SW 1271 (cell line): ENCODE measurements at regions not wholly inside any gene's neighbourhood (a gene's known extent, or its start where the extent isn't known, plus 50 kb on each side); places are given as distances from the start of the nearest gene placed in this dataset.

Source experiments
- DNase-seq, 2 experiments: peaks; one replicate each; lab custom pipeline; 2025; lab: John Stamatoyannopoulos, UW

DNA sequence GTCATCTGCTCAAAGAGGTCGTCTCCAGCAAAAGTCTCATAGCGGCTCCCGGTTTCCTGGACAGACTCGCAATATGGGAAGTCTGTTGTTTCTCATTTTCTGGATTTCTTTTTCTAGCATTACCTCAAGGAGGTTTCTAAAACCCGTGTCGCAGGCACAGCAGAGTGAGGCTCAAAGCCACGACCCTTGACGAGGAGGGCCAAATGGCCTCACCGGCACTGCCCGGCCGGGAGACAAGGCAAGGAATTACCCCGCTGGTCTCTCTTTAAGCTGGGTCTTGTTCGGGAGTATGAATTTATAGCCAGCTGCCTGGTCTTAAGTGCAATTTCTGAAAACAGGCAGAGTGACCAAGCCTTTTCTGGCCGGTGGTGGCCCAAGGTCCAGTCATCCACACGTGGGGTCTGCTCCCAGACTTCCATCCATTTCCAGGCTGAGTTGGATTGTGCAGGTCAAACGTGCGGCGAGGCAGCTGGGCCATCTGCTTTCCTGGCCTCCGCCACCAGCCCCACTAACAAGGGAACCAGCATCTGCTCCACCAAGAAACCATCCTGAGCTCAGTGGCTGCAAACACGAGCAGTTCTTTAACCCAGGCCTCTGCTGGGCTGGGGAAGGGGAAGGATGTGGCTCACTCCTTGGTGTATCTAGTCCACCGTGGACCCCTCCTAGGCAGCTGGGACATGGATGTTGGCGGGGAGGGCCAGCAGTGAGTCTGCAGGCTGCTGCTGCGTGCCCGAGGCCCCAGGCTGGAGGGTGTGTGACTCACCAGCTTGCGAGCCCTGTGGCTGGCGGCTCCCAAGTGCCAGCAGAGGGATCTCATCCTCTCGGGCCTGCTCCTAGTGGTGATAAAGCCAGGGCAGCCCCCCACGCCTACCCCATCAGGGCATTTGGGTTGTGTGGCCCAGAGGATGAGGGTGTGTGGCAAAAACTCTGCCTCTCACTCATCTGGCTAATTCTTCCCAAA, 55.6 kb upstream of the COL5A1 start:
- DNase-seq, result no peak

DNA sequence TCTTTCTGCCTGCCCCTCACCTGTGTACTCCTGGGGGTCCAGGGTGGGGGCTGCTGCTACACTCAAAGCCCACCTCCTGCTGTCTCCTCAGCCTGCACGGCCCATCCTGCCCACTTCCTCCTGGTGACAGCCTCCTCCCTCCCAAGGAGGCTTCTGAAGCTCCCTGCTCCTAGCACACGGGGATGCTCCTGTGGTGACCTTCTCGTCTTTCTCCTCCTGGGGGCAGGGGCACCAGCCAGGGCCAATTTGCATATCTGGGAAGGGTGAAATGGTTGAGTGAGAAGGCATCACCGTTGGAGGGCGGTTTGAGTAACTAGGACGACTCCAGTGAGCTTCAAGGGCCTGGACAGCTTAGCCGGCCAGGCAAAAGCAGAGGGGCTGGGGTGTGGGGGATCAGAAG, 51.9 kb upstream of the COL5A1 start:
- no peak for DNase-seq

DNA sequence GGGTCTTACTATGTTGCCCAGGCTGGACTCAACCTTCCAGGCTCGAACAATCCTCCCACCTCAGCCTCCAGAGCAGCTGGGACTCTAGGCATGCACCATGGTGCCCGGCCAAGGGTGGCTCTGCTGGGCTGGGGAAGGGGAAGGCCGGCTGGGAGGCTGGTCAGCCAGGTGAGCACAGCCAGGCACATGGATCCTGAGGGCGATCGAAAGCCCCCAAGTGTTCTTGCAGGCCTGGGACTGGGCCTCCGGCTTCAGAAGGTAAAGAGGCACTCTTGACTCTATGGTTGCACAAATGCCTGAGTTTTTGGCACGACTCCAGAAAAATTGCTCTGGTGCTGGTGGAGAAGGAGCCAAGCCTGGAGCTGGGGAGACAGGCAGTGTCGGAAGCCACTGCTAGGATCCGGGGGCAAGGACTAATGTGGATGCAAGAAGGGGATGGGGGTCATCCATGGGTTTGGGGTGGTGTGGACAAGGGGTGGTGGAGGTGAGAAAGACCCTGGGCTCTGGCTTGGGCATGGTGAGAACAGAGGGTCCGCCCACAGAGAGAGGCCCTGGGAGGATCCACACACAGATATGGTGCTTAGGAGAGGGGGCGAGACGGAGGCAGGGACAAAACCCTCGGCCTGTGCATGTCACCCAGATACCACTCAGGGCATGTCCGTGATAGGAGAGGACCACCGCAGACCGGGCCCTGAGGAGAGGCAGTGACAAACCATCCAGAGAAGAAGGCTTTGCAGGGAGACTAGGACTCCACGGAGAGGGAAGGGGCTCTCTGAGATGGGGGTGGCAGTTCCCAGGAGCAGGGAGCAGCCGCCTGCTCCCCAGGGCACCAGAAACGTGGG, 51.1 kb upstream of the COL5A1 start:
- no peak for DNase-seq

DNA sequence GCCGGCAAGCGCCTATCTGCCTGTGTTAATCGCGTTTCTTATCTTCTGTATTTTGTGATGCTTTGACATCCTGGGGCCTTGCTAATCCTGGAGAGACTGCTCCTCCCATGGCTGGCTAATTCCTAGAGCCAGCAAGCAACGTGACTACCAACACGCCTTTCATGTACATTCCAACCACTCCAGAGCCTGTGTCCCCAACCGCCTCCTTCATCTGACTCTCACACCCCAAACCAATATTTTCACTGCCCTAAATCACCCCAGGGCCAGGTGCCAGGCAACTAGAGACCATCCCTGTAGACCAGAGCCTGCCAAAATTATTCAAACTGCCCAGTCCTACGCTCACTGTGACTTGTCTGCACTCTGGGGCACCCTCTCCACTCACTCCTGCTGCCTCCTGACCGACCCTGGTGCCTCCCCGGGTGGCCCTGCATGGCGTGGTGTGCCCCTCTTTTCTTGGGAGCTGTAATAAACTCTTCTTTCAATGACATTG, 50.5 kb upstream of the COL5A1 start:
- DNase-seq, result no peak

DNA sequence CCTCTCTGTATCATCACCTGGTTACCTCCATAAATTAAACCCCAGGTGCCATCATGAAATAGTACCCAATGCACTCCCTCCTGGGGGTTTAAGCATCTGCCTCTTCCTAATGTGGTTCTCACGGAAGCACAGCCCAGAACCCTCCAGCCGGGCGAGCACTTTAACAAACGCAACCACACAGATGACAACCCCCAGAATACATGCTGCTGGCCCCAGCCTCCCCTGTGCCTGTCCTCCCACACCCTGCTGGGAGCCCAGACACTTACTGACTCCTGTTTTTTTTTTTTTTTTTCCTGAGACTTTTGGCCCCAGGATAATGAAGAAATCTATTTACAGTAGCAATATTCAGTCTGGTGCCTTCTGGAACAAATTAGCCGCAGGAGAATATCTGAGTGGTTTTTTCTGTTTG, 50.0 kb upstream of the COL5A1 start:
- DNase-seq, result no peak
